ENCODE measurements at regions not wholly inside any gene's neighbourhood (a gene's known extent, or its start where the extent isn't known, plus 50 kb on each side); places are given as distances from the start of the nearest gene placed in this dataset.

- TF ChIP-seq, protein P1, sequence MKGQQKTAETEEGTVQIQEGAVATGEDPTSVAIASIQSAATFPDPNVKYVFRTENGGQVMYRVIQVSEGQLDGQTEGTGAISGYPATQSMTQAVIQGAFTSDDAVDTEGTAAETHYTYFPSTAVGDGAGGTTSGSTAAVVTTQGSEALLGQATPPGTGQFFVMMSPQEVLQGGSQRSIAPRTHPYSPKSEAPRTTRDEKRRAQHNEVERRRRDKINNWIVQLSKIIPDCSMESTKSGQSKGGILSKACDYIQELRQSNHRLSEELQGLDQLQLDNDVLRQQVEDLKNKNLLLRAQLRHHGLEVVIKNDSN (IDR thresholded peaks at IDR 0.05), result no peak
- TF ChIP-seq, protein P2, sequence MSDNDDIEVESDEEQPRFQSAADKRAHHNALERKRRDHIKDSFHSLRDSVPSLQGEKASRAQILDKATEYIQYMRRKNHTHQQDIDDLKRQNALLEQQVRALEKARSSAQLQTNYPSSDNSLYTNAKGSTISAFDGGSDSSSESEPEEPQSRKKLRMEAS (IDR thresholded peaks at IDR 0.05), result no peak
- no peak for TF ChIP-seq REST (IDR thresholded peaks at IDR 0.05; ENCODE audit: low read depth)
- no peak for TF ChIP-seq ZBTB7A (IDR thresholded peaks at IDR 0.05; ENCODE audit: low read depth)
- TF ChIP-seq FOXM1 (IDR thresholded peaks at IDR 0.05; ENCODE audit: borderline replicate concordance, low read depth), result no peak
Measured at GRCh38 chr19:28135825-28136224, 1077.1 kb downstream of the UQCRFS1 start.

DNA sequence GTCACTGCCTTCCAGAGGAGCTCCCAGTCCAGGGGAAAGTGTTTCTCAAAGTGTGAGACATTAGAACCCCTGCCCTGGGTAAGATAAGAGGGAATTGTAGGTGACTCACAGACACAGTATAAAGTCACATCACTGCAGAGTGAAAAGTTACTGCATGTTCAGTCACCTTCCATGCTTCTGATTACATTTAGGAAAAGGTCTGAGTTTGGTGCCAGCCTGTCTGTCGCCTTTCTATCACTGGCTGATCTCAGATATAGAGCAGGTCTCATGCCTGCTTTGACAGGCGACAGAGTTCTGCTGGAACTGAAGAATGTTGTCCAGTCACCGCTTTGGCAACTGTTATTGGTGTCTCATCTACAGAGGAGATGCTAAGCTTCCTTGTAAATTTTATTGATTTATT lies 1078.6 kb downstream of the UQCRFS1 start:
- TF ChIP-seq CREB1 (IDR thresholded peaks at IDR 0.05; ENCODE audit: low read depth) (no peak), TEAD4 (IDR thresholded peaks at IDR 0.05) (no peak), REST (IDR thresholded peaks at IDR 0.05; ENCODE audit: low read depth) (no peak), CEBPB (IDR thresholded peaks at IDR 0.05) (no peak), FOXM1 (IDR thresholded peaks at IDR 0.05; ENCODE audit: borderline replicate concordance, low read depth) (no peak), RAD21 (IDR thresholded peaks at IDR 0.05; ENCODE audit: low read depth) (no peak), YY1 (IDR thresholded peaks at IDR 0.05; ENCODE audit: low read depth) (no peak), EP300 (IDR thresholded peaks at IDR 0.05; ENCODE audit: borderline replicate concordance) (no peak), EGR1 (IDR thresholded peaks at IDR 0.05) (no peak), ZBTB7A (IDR thresholded peaks at IDR 0.05; ENCODE audit: low read depth) (no peak)
- TF ChIP-seq, protein P1 (IDR thresholded peaks at IDR 0.05), result no peak

DNA sequence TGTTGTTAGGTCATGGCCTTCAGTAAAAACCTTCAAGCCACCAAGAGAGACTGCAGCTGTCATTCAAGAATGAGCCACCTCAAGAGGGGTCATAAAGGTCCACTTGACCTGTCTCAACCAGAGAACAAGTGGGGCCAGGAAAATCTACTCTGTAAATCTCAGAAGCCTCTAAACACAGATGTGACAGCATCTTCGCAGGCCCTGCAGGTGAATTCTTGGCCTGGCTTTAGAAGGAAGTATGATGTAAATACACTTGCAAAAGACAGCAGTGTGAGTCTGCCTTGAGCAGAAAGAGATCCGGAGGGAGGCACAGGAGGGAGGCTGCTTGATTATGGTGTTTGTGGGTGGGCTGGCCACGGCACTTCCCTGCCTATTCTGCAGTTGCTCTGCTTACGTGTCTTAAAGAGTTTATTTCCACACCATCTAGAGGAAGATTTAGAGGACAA lies 1082.9 kb downstream of the UQCRFS1 start:
- TF ChIP-seq, protein P2 (IDR thresholded peaks at IDR 0.05), result no peak
- TF ChIP-seq RAD21 (IDR thresholded peaks at IDR 0.05; ENCODE audit: low read depth), result no peak

DNA sequence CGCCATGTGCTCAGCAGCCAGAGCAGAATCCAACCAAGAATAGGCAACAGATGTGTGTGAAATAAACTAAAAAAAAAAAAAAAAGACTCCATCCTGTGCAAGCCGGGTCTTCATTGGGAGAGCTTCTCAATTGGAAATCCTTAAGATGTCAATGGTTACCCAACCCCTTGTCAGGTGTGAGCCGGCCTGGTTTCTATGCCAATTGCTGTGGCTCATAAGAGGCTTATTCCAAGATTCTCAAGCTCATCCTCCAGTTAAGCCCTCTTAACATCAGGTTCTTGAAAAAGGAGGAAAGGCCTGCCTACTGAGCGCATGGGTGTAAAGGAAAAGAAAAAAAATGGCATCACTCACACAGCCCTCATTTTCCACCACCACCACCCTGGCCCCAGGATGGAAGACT lies 1084.6 kb downstream of the UQCRFS1 start:
- TF ChIP-seq EP300 (IDR thresholded peaks at IDR 0.05; ENCODE audit: borderline replicate concordance), result no peak
- no peak for TF ChIP-seq TAF1 (IDR thresholded peaks at IDR 0.05; ENCODE audit: low read depth)

GRCh38 chr19:28126135-28126898 lies 1086.6 kb downstream of the UQCRFS1 start:
- TF ChIP-seq ZBTB7A (IDR thresholded peaks at IDR 0.05; ENCODE audit: low read depth), result no peak
- no peak for TF ChIP-seq TAF1 (IDR thresholded peaks at IDR 0.05; ENCODE audit: low read depth)
- no peak for TF ChIP-seq NFIC (IDR thresholded peaks at IDR 0.05)
- no peak for TF ChIP-seq FOXM1 (IDR thresholded peaks at IDR 0.05; ENCODE audit: borderline replicate concordance, low read depth)
- TF ChIP-seq, protein P1 (IDR thresholded peaks at IDR 0.05), result no peak
- no peak for TF ChIP-seq CREB1 (IDR thresholded peaks at IDR 0.05; ENCODE audit: low read depth)
- no peak for TF ChIP-seq YY1 (IDR thresholded peaks at IDR 0.05; ENCODE audit: low read depth)

GRCh38 chr19:28122734-28123133 lies 1090.2 kb downstream of the UQCRFS1 start:
- no peak for TF ChIP-seq RAD21 (IDR thresholded peaks at IDR 0.05; ENCODE audit: low read depth)
- no peak for TF ChIP-seq YY1 (IDR thresholded peaks at IDR 0.05; ENCODE audit: low read depth)
- TF ChIP-seq TAF1 (IDR thresholded peaks at IDR 0.05; ENCODE audit: low read depth), result no peak
- no peak for TF ChIP-seq CREB1 (IDR thresholded peaks at IDR 0.05; ENCODE audit: low read depth)
- TF ChIP-seq, protein P1 (IDR thresholded peaks at IDR 0.05), result no peak
- no peak for TF ChIP-seq FOXM1 (IDR thresholded peaks at IDR 0.05; ENCODE audit: borderline replicate concordance, low read depth)
- TF ChIP-seq CEBPB (IDR thresholded peaks at IDR 0.05), result no peak
- no peak for TF ChIP-seq NFIC (IDR thresholded peaks at IDR 0.05)
- TF ChIP-seq REST (IDR thresholded peaks at IDR 0.05; ENCODE audit: low read depth), result no peak
- TF ChIP-seq, protein P2 (IDR thresholded peaks at IDR 0.05), result no peak
- no peak for TF ChIP-seq TCF12 (IDR thresholded peaks at IDR 0.05; ENCODE audit: low read depth)
- TF ChIP-seq TEAD4 (IDR thresholded peaks at IDR 0.05), result no peak
- no peak for TF ChIP-seq EGR1 (IDR thresholded peaks at IDR 0.05)
- no peak for TF ChIP-seq EP300 (IDR thresholded peaks at IDR 0.05; ENCODE audit: borderline replicate concordance)
- no peak for TF ChIP-seq ZBTB7A (IDR thresholded peaks at IDR 0.05; ENCODE audit: low read depth)

All from Ishikawa (cell line).